Fibroblast of lung (primary cell): ENCODE measurements at regions not wholly inside any gene's neighbourhood (a gene's known extent, or its start where the extent isn't known, plus 50 kb on each side); places are given as distances from the start of the nearest gene placed in this dataset.

Source experiments
- DNase-seq, 2 donors: peaks; one replicate each; pipeline versions ENCODE4 v3.0.0 to v3.0.0-alpha.2; 2010; ENCODE audit warnings: low read depth in 2 of 2
- H2AFZ ChIP-seq: 2 replicates; pipeline ENCODE4 v1.5.1; 2012; ENCODE audit warnings: low read length, control low read depth, inconsistent platforms
- H3K27ac ChIP-seq: 2 replicates; pipeline ENCODE4 v1.5.1; 2011; ENCODE audit warnings: low read length, control low read depth; ENCODE audit not compliant: insufficient read depth
- H3K27me3 ChIP-seq: 2 replicates; pipeline ENCODE4 v1.5.1; 2011; ENCODE audit warnings: mild to moderate bottlenecking, low read length; ENCODE audit not compliant: control insufficient read depth, insufficient read depth
- H3K36me3 ChIP-seq: 2 replicates; pipeline ENCODE4 v1.5.1; 2011; ENCODE audit warnings: low read length; ENCODE audit not compliant: control insufficient read depth, insufficient read depth
- H3K4me1 ChIP-seq: 2 replicates; pipeline ENCODE4 v1.5.1; 2011; ENCODE audit warnings: low read length; ENCODE audit not compliant: control insufficient read depth, insufficient read depth; ENCODE audit errors: extremely low read depth
- H3K4me2 ChIP-seq: 2 replicates; pipeline ENCODE4 v1.5.1; 2011; ENCODE audit warnings: low read length, control low read depth; ENCODE audit not compliant: insufficient read depth; ENCODE audit errors: extremely low read depth
- H3K4me3 ChIP-seq, 4 experiments: fragments of 200-600 bp in 1 of 4; sonication (generic) in 1 of 4; replicated peaks in 1 of 4; 2 replicates each; pipeline ENCODE4 v1.5.1; 2011 to 2016; ENCODE audit warnings: low read length in 4 of 4, low read depth in 3 of 4, mild to moderate bottlenecking in 3 of 4, control low read depth in 2 of 4, inconsistent platforms in 1 of 4, mixed read lengths in 1 of 4; ENCODE audit not compliant: insufficient read depth in 1 of 4; ENCODE audit errors: control extremely low read depth in 1 of 4
- H3K79me2 ChIP-seq: 2 replicates; pipeline ENCODE4 v1.5.1; 2012; ENCODE audit warnings: mild to moderate bottlenecking, low read length, inconsistent platforms; ENCODE audit not compliant: control insufficient read depth, insufficient read depth
- H3K9ac ChIP-seq: 2 replicates; pipeline ENCODE4 v1.5.1; 2011; ENCODE audit warnings: mild to moderate bottlenecking, low read length, control low read depth; ENCODE audit not compliant: insufficient read depth
- H3K9me3 ChIP-seq: 2 replicates; pipeline ENCODE4 v1.5.1; 2012; ENCODE audit warnings: low read depth, low read length; ENCODE audit not compliant: control insufficient read depth, insufficient read depth
- H4K20me1 ChIP-seq: 2 replicates; pipeline ENCODE4 v1.5.1; 2011; ENCODE audit warnings: low read length; ENCODE audit not compliant: control insufficient read depth, insufficient read depth; ENCODE audit errors: extremely low read depth
- CTCF ChIP-seq, 2 donors: IDR thresholded peaks in 1 of 2; conservative IDR thresholded peaks in 1 of 2; 1 replicate in 1 of 2; 2 replicates in 1 of 2; pipeline ENCODE4 v1.5.1; 2011 to 2012; ENCODE audit warnings: low read length in 2 of 2, control low read depth in 1 of 2, inconsistent platforms in 1 of 2, low read depth in 1 of 2, mild to moderate bottlenecking in 1 of 2
- EZH2 ChIP-seq: IDR thresholded peaks from 2 replicates; pipeline ENCODE4 v1.5.1; 2012; ENCODE audit warnings: low read length, control low read depth, mild to moderate bottlenecking; ENCODE audit errors: missing control alignments

DNA sequence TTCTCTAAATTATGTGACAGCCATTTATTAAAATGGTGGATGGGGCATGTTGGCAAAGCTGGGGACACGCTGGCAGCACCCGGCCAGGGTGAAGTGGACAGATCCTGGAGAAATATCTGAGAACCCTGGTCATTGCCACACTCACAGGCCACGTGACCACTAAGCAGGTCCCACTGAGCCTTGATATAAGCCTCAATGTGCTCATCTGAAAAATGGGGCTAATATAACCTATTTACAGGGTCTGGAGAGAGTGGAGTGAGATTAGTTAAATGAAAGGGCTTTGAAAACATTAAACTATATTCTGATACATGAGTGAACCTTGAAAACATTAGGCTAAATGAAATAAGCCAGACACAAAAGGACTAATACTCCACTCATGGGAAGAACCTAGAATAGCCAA lies 108.9 kb downstream of the RBFOX3 start:
- Histone ChIP-seq H3K9me3 (no peaks in the 10 kb centered on the region), H3K36me3 (no peaks in the 10 kb centered on the region), H3K79me2 (no peaks in the 10 kb centered on the region), H3K4me2 (no peak overlapping the region), H3K4me3 (no peak overlapping the region), H3K4me1 (no peaks in the 10 kb centered on the region), H3K9ac (no peak overlapping the region), H4K20me1 (no peaks in the 10 kb centered on the region), H3K27me3 (no peaks in the 10 kb centered on the region), H3K27ac (no peak overlapping the region), H2AFZ (no peak overlapping the region)
- TF ChIP-seq CTCF (conservative IDR thresholded peaks at IDR 0.05 in 1 of 2, IDR thresholded peaks at IDR 0.05 in 1 of 2; ENCODE audit: low read depth in 1 of 2, low read length in 2 of 2) (no peak), EZH2 (no peak)
- no peak for DNase-seq

- H3K9me3 ChIP-seq = no peaks in the 10 kb centered on the region
Measured at GRCh38 chr17:79500745-79501618, 109.9 kb downstream of the RBFOX3 start.

GRCh38 chr17:79498854-79499253 lies 112.0 kb downstream of the RBFOX3 start:
- no peaks in the 10 kb centered on the region for H3K36me3 ChIP-seq
- no peaks in the 10 kb centered on the region for H4K20me1 ChIP-seq
- H3K9me3 ChIP-seq = no peaks in the 10 kb centered on the region
- no peaks in the 10 kb centered on the region for H3K27me3 ChIP-seq
- TF ChIP-seq EZH2 (no peak), CTCF (conservative IDR thresholded peaks at IDR 0.05 in 1 of 2, IDR thresholded peaks at IDR 0.05 in 1 of 2; ENCODE audit: low read depth in 1 of 2, low read length in 2 of 2) (no peak)
- H3K9ac ChIP-seq = no peak overlapping the region
- H3K4me3 ChIP-seq = no peak overlapping the region
- H3K79me2 ChIP-seq = no peaks in the 10 kb centered on the region
- no peak for DNase-seq
- no peak overlapping the region for H3K27ac ChIP-seq
- no peaks in the 10 kb centered on the region for H3K4me1 ChIP-seq
- no peak overlapping the region for H2AFZ ChIP-seq
- H3K4me2 ChIP-seq = no peak overlapping the region

More at GRCh38 chr17:79500745-79501618, 109.9 kb downstream of the RBFOX3 start:
- Histone ChIP-seq H4K20me1 (no peaks in the 10 kb centered on the region), H3K9ac (no peak overlapping the region), H3K27me3 (no peaks in the 10 kb centered on the region), H3K36me3 (no peaks in the 10 kb centered on the region), H3K4me1 (no peaks in the 10 kb centered on the region), H2AFZ (no peak overlapping the region), H3K27ac (no peak overlapping the region), H3K4me2 (no peak overlapping the region), H3K79me2 (no peaks in the 10 kb centered on the region), H3K4me3 (no peak overlapping the region)
- DNase-seq = no peak
- TF ChIP-seq EZH2 (no peak), CTCF (conservative IDR thresholded peaks at IDR 0.05 in 1 of 2, IDR thresholded peaks at IDR 0.05 in 1 of 2; ENCODE audit: low read depth in 1 of 2, low read length in 2 of 2) (no peak)
